ENCODE measurements at regions not wholly inside any gene's neighbourhood (a gene's known extent, or its start where the extent isn't known, plus 50 kb on each side); places are given as distances from the start of the nearest gene placed in this dataset.

GRCh38 chr2:7852546-7852945, 829.3 kb upstream of the ID2 start:
- POLR2A ChIA-PET, result no interaction called here
- CTCF ChIA-PET, result no interaction called here
- DNase-seq (ENCODE audit: extremely low spot score), result no peak
- TF ChIP-seq CTCF (IDR thresholded peaks at IDR 0.05; ENCODE audit: control extremely low read depth, extremely low read depth, low read depth, missing control alignments), result no peak

GRCh38 chr2:7857904-7858303, 824.0 kb upstream of the ID2 start:
- no peak for DNase-seq (ENCODE audit: extremely low spot score)
- no peak for TF ChIP-seq CTCF (IDR thresholded peaks at IDR 0.05; ENCODE audit: control extremely low read depth, extremely low read depth, low read depth, missing control alignments)
- POLR2A ChIA-PET, result no interaction called here
- CTCF ChIA-PET, result interaction anchor here (2.1 kb wide), 1 partner anchor 9 kb away, joined by 6 read pairs; no protein-coding TSS in a partner anchor

GRCh38 chr2:7858624-7859023, 823.2 kb upstream of the ID2 start:
- no peak for TF ChIP-seq CTCF (IDR thresholded peaks at IDR 0.05; ENCODE audit: control extremely low read depth, extremely low read depth, low read depth, missing control alignments)
- no peak for DNase-seq (ENCODE audit: extremely low spot score)
- ChIA-PET CTCF (no interaction called here), POLR2A (no interaction called here)

GRCh38 chr2:7860693-7861092, 821.2 kb upstream of the ID2 start:
- CTCF ChIA-PET, result interaction anchor here (1.4 to 2.0 kb wide), 2 partner anchors 24 to 35 kb away, joined by 4 to 5 read pairs; no protein-coding TSS in a partner anchor
- DNase-seq (ENCODE audit: extremely low spot score), result no peak
- no peak for TF ChIP-seq CTCF (IDR thresholded peaks at IDR 0.05; ENCODE audit: control extremely low read depth, extremely low read depth, low read depth, missing control alignments)
- POLR2A ChIA-PET, result no interaction called here

GRCh38 chr2:7861910-7862702, 819.8 kb upstream of the ID2 start:
- DNase-seq (ENCODE audit: extremely low spot score), result no peak
- ChIA-PET POLR2A (no interaction called here), CTCF (interaction anchor here (2.0 kb wide), 1 partner anchor 37 kb away, joined by 5 read pairs; no protein-coding TSS in a partner anchor)
- no peak for TF ChIP-seq CTCF (IDR thresholded peaks at IDR 0.05; ENCODE audit: control extremely low read depth, extremely low read depth, low read depth, missing control alignments)

- POLR2A ChIA-PET, result no interaction called here
- CTCF ChIA-PET, result no interaction called here
- no peak for DNase-seq (ENCODE audit: extremely low spot score)
- TF ChIP-seq CTCF (IDR thresholded peaks at IDR 0.05; ENCODE audit: control extremely low read depth, extremely low read depth, low read depth, missing control alignments), result no peak
Measured at GRCh38 chr2:7866104-7866503, 815.8 kb upstream of the ID2 start.
